ENCODE measurements at regions not wholly inside any gene's neighbourhood (a gene's known extent, or its start where the extent isn't known, plus 50 kb on each side); places are given as distances from the start of the nearest gene placed in this dataset.
A peak's percentile ranks its signal among the peaks of the same experiment; 100 is the strongest.

DNA sequence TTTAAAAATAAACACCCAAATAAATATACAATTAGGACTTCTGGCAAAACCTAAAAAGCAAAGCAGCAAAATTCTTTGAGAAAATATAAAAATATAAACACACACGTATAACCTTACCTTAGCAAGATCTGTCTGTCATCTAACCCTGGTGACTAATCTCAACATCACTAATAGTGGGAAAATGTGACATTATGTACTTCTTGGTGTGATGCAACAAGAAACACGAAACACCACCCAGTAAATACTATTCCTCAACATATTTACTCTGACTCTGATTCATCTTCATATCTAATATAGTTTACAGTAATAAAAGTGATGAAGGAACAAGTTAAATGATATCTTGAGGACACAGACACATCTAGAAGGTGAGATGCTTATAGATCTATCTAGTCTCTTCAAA lies 332.6 kb upstream of the MANEA start:
- no peak for DNase-seq

DNA sequence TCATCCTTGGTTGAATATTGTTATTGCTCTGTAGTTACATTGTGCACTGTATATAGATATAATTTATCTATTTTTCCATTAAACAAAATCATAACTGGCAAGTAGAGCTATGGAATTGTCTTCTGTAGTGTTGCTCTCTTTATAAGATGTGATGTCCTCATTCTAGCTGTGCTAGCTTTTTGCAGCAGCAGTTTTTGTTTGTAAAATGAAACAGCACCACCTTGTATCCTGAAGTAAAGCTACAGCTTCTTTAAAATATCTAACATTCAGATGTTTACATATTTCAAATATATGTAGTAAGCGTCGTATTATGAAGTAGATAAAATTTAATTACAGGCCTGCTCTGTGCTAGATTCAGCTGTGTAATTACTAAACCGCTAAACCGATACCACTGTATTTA lies 328.8 kb upstream of the MANEA start:
- DNase-seq, result peak in 1 of 3 experiments; percentile 42

DNA sequence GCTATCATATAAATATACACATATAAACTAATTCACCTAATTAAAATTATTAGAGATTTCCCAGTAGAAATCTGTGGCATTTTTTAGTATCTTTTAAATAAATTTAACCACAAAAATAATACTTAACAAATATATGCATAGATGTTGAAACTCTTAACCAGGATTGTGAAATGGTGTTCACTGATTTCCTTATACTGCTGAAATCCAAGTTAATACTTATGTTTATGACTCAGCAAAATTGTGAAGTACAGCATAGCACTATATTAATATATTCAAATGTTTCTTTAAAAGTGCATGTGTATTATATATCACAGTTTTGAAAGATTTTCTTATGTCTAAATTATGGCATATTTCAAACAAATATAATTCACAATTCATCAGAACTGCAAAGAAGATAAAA lies 328.2 kb upstream of the MANEA start:
- DNase-seq, result no peak

DNA sequence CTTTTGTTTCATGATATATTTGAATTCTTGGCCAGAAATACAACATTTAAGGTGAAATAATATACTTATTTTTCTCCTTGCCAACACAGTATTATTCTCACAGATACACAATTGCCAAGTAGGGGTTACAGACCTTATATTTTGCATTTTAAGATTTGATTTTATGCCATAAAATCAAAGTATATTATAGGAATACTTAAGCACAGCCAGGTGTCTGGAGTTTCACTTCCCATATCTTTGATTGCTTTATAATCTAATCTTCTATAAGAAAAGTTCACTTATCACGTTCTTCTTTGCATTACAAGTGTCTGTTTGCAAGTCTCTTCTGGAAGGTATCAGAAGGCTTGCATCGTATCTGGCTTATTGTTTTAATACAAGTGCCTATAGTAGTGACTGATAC lies 327.7 kb upstream of the MANEA start:
- DNase-seq, result no peak

- no peak for DNase-seq
Observed at GRCh38 chr6:95263840-95264239, 313.5 kb upstream of the MANEA start.

DNA sequence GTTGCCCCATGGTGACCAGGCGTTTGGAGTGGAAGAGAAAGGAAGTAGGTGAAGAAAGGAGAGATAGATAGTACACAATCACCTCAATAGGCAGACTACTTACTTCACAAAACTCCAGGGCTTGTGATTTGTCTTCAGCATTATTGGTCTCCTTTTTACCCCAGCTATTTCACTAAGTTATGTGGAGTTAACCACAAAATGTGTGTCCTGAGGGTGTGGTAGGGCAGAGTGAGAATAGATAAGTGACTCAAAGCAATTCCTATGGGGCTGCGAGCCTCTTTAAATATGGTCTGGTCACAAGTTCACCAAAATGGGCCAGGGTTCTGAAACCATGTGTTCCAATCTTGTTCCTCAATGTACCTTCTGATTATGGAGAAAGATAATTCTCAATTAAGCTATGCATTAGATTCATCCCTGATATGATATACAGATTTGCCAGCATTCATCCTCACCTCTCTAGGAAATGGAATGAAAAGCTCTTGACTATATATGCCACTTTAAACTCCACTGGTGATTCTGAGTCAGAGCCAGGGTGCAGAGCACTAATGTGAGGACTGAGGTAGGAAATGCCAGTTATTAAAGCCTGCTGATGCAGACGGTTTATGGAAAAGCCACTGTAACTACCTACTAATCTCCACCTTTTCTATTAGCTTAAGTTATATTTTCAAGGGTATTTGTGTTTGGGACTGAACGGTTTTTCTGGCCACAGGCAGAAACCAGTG lies 310.6 kb upstream of the MANEA start:
- no peak for DNase-seq

- no peak for DNase-seq
Observed at GRCh38 chr6:95274686-95275235, 302.6 kb upstream of the MANEA start.

DNA sequence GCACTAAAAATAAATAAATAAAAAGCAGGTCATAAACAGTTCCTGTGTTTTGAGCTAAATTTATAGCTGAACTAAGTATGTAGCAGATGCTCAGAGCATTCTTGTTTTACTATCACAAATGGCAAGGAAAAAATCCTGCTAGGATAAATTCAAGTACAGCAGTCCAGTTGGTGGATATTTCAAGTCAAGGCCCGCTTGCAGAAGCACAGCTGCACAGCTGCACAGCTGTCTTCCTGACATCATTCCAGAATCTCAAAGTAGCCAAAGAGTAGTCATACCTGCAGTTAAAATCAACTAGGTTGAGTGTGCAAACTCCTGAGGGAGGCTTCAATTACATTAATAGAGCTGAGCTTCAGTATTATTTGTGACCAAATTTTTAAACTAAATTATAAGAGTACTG lies 297.7 kb upstream of the MANEA start:
- no peak for DNase-seq

GRCh38 chr6:95280686-95281273 lies 296.6 kb upstream of the MANEA start:
- peak in 2 of 3 experiments; percentile 29 to 79 for DNase-seq

DNA sequence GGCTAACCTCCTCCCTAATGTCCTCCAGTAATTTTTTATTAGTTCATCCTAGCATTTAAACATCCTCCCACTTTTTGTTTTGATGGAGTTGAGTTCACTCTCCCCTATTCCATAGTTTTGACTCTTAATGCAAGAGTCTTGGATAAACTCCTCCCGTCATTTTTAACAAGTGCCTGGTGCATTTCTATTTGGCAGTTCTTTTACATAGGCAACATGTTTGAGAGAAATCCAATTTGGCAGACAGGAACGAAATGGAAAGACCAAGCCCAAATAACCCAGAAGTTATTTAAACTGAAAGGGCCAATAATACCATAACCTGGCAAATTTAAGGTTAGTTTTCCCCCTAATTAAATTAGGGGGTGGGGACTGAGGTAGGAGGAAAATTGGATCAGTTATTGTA lies 291.5 kb upstream of the MANEA start:
- no peak for DNase-seq

DNA sequence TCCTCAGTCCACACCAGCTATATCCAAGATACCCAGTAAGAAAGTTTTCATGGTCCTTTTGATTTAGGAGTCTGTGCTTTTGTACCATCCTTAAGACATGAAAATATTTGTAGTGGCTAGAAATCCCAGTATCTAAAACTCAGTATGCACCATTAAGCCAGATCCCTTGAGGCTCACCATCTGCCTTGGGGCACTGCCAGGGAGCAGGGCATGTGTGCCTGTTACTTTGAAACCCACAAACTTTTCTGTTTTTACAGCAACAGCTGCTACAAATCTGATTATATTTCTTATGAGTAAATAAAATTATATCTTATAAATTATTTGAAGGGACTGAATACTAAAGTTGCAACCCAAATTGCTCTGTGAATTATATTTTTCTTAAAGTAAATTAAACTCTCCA lies 290.5 kb upstream of the MANEA start:
- no peak for DNase-seq

- DNase-seq, result no peak
Observed at GRCh38 chr6:95288251-95288650, 289.1 kb upstream of the MANEA start.

DNA sequence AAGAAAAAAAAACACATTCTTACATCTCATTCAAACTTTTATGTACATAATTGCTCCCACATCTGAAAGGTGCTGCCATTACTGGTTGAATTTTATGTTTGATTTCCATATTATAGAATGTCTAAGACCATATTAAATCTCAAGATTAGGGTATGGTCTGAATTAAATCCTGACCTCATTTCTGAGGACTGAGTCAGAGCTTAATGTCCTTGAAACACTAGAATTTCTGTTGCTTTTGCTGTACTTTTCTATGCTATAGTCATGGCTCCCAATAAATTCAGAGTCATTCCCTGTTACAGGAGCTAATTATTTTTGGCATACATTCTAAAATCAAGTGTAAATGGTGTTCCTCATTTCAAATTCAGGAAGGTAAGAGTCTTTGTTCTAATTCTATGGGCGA lies 285.3 kb upstream of the MANEA start:
- DNase-seq, result no peak

DNA sequence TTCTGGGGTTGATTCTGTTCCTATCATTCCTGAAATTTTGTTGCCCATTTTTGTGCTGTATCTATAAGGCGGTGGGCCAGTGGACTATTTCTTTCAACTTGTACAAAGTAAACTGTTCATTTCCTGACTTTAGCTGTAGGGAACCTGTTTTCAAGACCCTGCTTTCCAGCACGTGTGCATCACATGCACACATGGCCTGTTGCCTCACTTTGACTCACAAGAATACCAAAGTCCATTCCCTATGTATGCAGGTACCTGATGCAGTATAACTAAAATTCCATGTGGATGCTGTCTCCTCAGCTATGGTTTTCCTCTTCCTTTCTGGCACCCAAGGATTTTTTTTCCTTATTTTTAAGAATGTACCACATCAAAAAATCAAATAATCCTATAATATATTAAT lies 284.1 kb upstream of the MANEA start:
- DNase-seq, result no peak

DNA sequence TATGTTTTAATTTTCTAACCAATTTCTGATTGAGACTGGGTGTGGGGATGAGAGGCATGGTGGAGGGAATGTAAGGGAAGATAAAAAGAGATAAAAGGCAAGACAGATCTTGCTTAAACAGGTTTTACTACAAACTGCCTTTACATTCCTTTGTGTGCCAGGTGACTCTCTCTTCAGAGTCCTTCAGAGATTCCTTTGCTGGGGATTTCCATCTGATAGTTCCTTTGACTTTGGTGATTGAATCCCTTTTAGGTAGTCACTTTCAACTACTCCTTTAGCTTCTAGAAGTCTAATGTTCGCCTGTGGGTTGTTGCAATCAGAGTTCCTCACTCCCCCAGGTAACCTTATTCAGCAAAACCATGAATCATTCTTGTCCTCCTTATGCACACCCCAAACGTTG lies 283.3 kb upstream of the MANEA start:
- DNase-seq, result no peak

DNA sequence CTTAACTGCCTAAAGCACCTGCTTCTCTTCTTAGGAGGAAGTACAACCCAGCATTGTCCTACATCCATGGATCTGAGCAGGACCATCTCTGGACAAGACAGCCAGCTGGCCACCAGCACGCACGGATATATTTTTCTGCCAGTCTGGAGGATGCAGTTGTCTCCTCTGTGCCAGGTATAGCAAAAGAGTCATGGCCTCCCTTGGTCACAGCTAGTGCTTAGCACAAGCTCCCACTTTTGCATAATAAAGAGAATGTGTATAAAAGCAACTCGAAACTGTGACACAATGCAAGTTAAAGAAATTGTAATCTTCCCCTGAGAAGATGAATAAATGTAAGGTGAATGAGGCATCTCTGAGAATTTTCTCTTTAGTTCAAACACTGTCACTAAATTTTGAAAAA lies 267.8 kb upstream of the MANEA start:
- no peak for DNase-seq

DNA sequence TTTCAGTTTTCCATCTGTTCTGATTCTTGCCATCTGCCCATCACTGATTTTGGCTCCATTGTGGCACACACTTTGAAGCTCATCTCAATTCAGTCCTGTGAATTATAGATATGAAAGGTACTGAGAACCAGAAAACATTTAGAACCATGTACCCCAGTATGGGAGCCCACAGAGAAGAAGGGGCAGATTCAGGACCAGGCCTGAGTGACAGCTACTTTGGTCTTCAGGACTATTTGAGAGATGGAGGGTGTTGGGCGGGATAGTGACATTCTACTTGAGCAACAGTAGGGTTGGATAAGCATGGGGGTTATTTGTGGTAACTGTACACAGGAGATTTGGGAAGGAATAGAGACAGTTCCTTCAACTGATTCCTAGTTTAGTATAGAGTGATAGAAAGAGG lies 259.2 kb upstream of the MANEA start:
- no peak for DNase-seq

DNA sequence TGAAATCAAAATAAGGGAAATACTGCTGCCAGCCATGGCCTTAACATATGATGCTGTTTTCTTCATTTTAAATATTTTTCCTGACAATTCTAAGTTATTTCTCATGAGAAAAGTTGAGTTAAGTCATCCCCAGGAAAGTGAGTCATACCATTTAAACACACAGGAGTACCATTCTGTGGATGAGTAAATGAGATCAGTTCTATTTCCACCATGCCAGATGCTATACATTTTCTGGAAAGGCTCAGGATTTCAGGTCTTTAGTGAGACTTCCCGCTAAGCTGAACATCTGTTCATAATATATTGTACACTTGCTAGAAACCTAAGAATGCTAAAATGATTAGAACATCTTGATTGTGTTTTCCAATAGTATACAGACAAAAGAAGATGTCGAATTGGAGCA lies 256.2 kb upstream of the MANEA start:
- no peak for DNase-seq

DNA sequence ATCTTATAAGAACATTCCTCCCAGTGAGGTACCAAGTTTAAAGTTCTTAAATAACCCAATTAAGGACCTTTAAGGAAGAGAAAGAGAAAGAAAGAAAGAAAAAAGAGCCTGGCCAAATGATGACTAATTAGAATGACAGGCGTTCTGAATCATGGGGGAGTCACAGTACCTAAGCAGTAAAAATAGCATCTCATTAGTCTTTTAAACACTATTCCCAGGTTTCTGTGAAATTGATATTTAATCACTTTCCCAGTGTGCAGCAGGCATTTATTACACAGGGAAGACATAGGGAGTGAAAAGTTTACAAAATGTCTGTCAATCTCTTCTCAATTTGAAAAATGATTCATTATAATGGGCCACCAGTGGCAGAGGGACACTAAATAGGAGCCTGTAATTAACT lies 251.4 kb upstream of the MANEA start:
- DNase-seq, result peak in 1 of 3 experiments; percentile 42

DNA sequence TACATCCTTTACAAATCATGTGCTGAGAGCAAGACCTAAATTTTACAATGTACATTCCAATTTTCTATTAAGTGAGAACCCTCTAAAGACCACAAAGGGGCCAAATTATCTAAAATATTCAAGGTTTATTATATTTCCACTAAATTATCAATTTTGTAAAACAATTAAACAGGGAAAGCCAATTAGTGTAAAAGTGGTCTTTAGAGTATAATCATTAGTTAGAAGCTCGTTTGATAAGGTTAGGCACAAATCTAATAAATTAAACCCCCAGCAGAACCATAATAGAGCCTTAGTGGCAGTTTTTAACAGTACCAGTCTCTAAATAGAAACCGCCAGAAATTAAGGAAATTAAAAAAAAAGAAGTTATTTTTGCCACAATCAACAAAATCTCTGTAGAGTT lies 249.1 kb upstream of the MANEA start:
- no peak for DNase-seq

GRCh38 chr6:95352064-95352795 lies 225.1 kb upstream of the MANEA start:
- DNase-seq, result peak in 1 of 3 experiments; percentile 45

- no peak for DNase-seq
Observed at GRCh38 chr6:95354551-95354950, 222.8 kb upstream of the MANEA start.

- DNase-seq, result no peak
Observed at GRCh38 chr6:95357380-95358020, 219.8 kb upstream of the MANEA start.
